CD14-positive monocyte (primary cell): ENCODE measurements at regions not wholly inside any gene's neighbourhood (a gene's known extent, or its start where the extent isn't known, plus 50 kb on each side); places are given as distances from the start of the nearest gene placed in this dataset.

Source experiments
- DNase-seq, 3 donors: peaks; one replicate each; pipeline ENCODE4 v3.0.0-alpha.2; 2011 to 2022
- H2AFZ ChIP-seq: 2 replicates; pipeline ENCODE4 v1.6.0; 2012; ENCODE audit warnings: mild to moderate bottlenecking, low read depth, low read length, inconsistent platforms; ENCODE audit not compliant: insufficient read depth, poor library complexity, severe bottlenecking
- H3K27ac ChIP-seq, 2 donors: 1 replicate in 1 of 2; 2 replicates in 1 of 2; pipeline ENCODE4 v1.5.1; 2012 to 2013; ENCODE audit warnings: low read length in 2 of 2, control low read depth in 1 of 2, inconsistent platforms in 1 of 2, low read depth in 1 of 2, mild to moderate bottlenecking in 1 of 2
- H3K27me3 ChIP-seq, 2 donors: one replicate each; pipeline versions ENCODE4 v1.6.0 to v1.6.1; 2011 to 2013; ENCODE audit warnings: low read length in 2 of 2; ENCODE audit not compliant: control insufficient read depth in 2 of 2, insufficient read depth in 2 of 2
- H3K36me3 ChIP-seq, 2 donors: replicated peaks in 1 of 2; 1 replicate in 1 of 2; 2 replicates in 1 of 2; pipeline versions ENCODE4 v1.5.1 to v1.6.1; 2012 to 2013; ENCODE audit warnings: low read length in 2 of 2, control low read depth in 1 of 2, inconsistent platforms in 1 of 2, mild to moderate bottlenecking in 1 of 2; ENCODE audit not compliant: insufficient read depth in 2 of 2, control insufficient read depth in 1 of 2
- H3K4me1 ChIP-seq, 2 donors: 1 replicate in 1 of 2; 2 replicates in 1 of 2; pipeline versions ENCODE4 v1.5.1 to v1.6.1; 2012 to 2013; ENCODE audit warnings: low read length in 2 of 2, control low read depth in 1 of 2, inconsistent platforms in 1 of 2, mild to moderate bottlenecking in 1 of 2, moderate library complexity in 1 of 2; ENCODE audit not compliant: insufficient read depth in 2 of 2, control insufficient read depth in 1 of 2
- H3K4me2 ChIP-seq: replicated peaks from 2 replicates; pipeline ENCODE3; 2012; ENCODE audit warnings: low read length, moderate library complexity, mild to moderate bottlenecking; ENCODE audit not compliant: poor library complexity, severe bottlenecking; ENCODE audit errors: extremely low read depth
- H3K4me3 ChIP-seq, 3 experiments: fragments of 200-600 bp in 1 of 3; sonication (generic) in 1 of 3; replicated peaks in 1 of 3; 1 replicate in 2 of 3; 2 replicates in 1 of 3; pipeline ENCODE4 v1.5.1; 2011 to 2013; ENCODE audit warnings: low read length in 3 of 3, mild to moderate bottlenecking in 3 of 3, control low read depth in 2 of 3, low read depth in 2 of 3, inconsistent platforms in 1 of 3, moderate library complexity in 1 of 3
- H3K79me2 ChIP-seq: 2 replicates; pipeline ENCODE4 v1.6.0; 2012; ENCODE audit warnings: mild to moderate bottlenecking, control low read depth, inconsistent platforms, low read length, moderate library complexity; ENCODE audit not compliant: insufficient read depth
- H3K9ac ChIP-seq: 2 replicates; pipeline ENCODE4 v1.6.0; 2017; ENCODE audit warnings: low read length, mild to moderate bottlenecking; ENCODE audit not compliant: insufficient read depth, poor library complexity, severe bottlenecking
- H3K9me3 ChIP-seq, 2 donors: replicated peaks in 1 of 2; 1 replicate in 1 of 2; 2 replicates in 1 of 2; pipeline versions ENCODE4 v1.5.1 to v1.6.1; 2012 to 2013; ENCODE audit warnings: low read length in 2 of 2, control low read depth in 1 of 2; ENCODE audit not compliant: control insufficient read depth in 1 of 2, insufficient read depth in 1 of 2
- H4K20me1 ChIP-seq: 2 replicates; pipeline ENCODE4 v1.6.0; 2012; ENCODE audit warnings: mild to moderate bottlenecking, low read length, control low read depth, moderate library complexity; ENCODE audit not compliant: insufficient read depth
- H3K27ac Mint-ChIP-seq, 7 donors: one replicate each; pipeline ENCODE4 v1.8.0; 2020; ENCODE audit warnings: mild to moderate bottlenecking in 7 of 7, mixed read lengths in 7 of 7, moderate library complexity in 6 of 7, inconsistent platforms in 2 of 7
- H3K27me3 Mint-ChIP-seq, 3 donors: one replicate each; pipeline ENCODE4 v1.8.0; 2021 to 2022; ENCODE audit warnings: low read depth in 3 of 3, mild to moderate bottlenecking in 3 of 3, mixed read lengths in 3 of 3, moderate library complexity in 3 of 3, inconsistent platforms in 1 of 3
- H3K36me3 Mint-ChIP-seq, 2 donors: one replicate each; pipeline ENCODE4 v1.8.0; 2020; ENCODE audit warnings: mixed read lengths in 2 of 2, inconsistent platforms in 1 of 2, mild to moderate bottlenecking in 1 of 2
- H3K4me1 Mint-ChIP-seq: one replicate; pipeline ENCODE4 v1.8.0; 2020; ENCODE audit warnings: mild to moderate bottlenecking, mixed read lengths
- H3K4me3 Mint-ChIP-seq, 2 donors: one replicate each; pipeline ENCODE4 v1.8.0; 2020; ENCODE audit warnings: mild to moderate bottlenecking in 2 of 2, mixed read lengths in 2 of 2, moderate library complexity in 1 of 2
- H3K9me3 Mint-ChIP-seq, 7 donors: one replicate each; pipeline ENCODE4 v1.8.0; 2020 to 2022; ENCODE audit warnings: mixed read lengths in 7 of 7, mild to moderate bottlenecking in 6 of 7, moderate library complexity in 6 of 7, inconsistent platforms in 2 of 7
- CTCF ChIP-seq: fragments of 200-600 bp; IDR thresholded peaks from one replicate; pipeline ENCODE4 v1.8.0; 2022; ENCODE audit warnings: antibody characterized with exemption, mild to moderate bottlenecking
- WGBS: methylation state at CpG from one replicate; pipeline ENCODE4 v1.1.5; 2013; ENCODE audit warnings: missing lambda C conversion rate; ENCODE audit not compliant: insufficient coverage; 5-methylcytosine and 5-hydroxymethylcytosine counted together
- intact Hi-C, 2 donors: fragments of 100-400 bp; cut with micrococcal nuclease; formaldehyde crosslinking; loops; one replicate each; pipeline versions ENCODE4 v1.15.0 to v1.15.1; 2023

DNA sequence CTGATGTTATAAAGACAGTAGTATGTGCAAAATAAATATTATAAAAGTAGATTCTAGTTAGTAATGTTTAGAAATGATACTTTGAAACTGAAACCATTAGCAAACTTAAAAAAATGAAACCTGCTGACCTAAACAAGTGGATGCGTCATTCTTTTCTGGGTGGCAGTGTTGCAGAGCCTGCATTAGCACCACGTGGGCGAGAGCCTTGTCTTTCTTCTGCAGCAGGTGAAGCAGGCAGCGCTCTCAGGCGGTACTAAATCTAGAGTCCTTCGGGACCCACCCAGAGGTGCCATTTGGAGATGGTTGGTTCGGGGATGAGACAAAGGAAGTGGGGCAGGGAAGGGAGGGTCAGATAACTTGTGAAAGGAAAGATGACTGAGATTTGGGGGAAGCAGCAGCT lies 759.1 kb upstream of the IGFBP3 start:
- Histone ChIP-seq H3K27me3 (no peaks in the 10 kb centered on the region), H2AFZ (no peak overlapping the region), H3K9ac (no peak overlapping the region), H3K79me2 (no peaks in the 10 kb centered on the region), H3K27ac (no peak overlapping the region), H3K4me2 (no peak overlapping the region), H3K9me3 (peaks cover 0 to 4% of the 10 kb centered on the region in 2 donors), H3K36me3 (no peaks in the 10 kb centered on the region), H3K4me3 (no peak overlapping the region), H3K4me1 (no peaks in the 10 kb centered on the region), H4K20me1 (no peaks in the 10 kb centered on the region)
- 85% methylated on average over 7 of the region's 7 CpGs for WGBS
- Mint-ChIP-seq H3K9me3 (peaks cover 0 to 6% (median 3%) of the 10 kb centered on the region in 7 donors), H3K27ac (no peak overlapping the region), H3K36me3 (no peaks in the 10 kb centered on the region), H3K4me3 (no peak overlapping the region), H3K4me1 (no peaks in the 10 kb centered on the region), H3K27me3 (no peaks in the 10 kb centered on the region)
- DNase-seq, result no peak
- TF ChIP-seq CTCF, result no peak
- intact Hi-C loops, result no loop called here

DNA sequence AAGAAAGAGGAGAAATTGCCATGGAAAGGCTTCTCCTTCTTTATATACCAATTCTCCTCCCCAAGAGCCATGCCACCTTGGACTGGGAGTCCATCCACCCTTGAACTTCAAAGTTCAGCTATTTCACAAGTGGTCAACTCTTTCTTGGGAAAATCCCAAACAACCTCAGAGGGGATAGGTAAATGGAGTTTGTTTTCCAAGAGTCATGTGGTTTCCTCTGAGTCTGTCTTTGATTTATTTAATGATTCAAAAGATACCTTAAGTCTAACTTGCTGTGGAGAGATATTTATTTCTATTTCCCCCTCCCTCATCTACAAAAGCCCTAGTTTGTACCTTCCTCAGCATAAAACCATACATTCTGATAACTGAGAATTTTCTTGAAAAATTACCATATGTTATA lies 758.6 kb upstream of the IGFBP3 start:
- H3K9me3 ChIP-seq, result peaks cover 0 to 4% of the 10 kb centered on the region in 2 donors
- no peak overlapping the region for H2AFZ ChIP-seq
- no peaks in the 10 kb centered on the region for H3K36me3 Mint-ChIP-seq
- H3K4me3 ChIP-seq, result no peak overlapping the region
- no peak overlapping the region for H3K4me2 ChIP-seq
- H3K27ac Mint-ChIP-seq, result no peak overlapping the region
- H4K20me1 ChIP-seq, result no peaks in the 10 kb centered on the region
- H3K79me2 ChIP-seq, result no peaks in the 10 kb centered on the region
- no peaks in the 10 kb centered on the region for H3K4me1 ChIP-seq
- no peaks in the 10 kb centered on the region for H3K27me3 ChIP-seq
- no peak for DNase-seq
- H3K4me1 Mint-ChIP-seq, result no peaks in the 10 kb centered on the region
- TF ChIP-seq CTCF, result no peak
- H3K27ac ChIP-seq, result no peak overlapping the region
- no peaks in the 10 kb centered on the region for H3K36me3 ChIP-seq
- H3K4me3 Mint-ChIP-seq, result no peak overlapping the region
- H3K9ac ChIP-seq, result no peak overlapping the region
- no peaks in the 10 kb centered on the region for H3K27me3 Mint-ChIP-seq
- peaks cover 0 to 6% (median 3%) of the 10 kb centered on the region in 7 donors for H3K9me3 Mint-ChIP-seq
- intact Hi-C loops, result no loop called here
